Activated B cell treated with CpG ODN at 0.5 μM for 24 hours (primary cell): ENCODE measurements at regions not wholly inside any gene's neighbourhood (a gene's known extent, or its start where the extent isn't known, plus 50 kb on each side); places are given as distances from the start of the nearest gene placed in this dataset.

Experiments
- ATAC-seq: fragments of 200-7000 bp; cut with Tn5 transposase; one replicate; pipeline ENCODE4 v1.10.0; 2021; ENCODE audit warnings: low read depth, mild to moderate bottlenecking, moderate library complexity
- CTCF ChIA-PET: fragments of 350-600 bp; sonication (Branson Sonifier 250); formaldehyde crosslinking; loops from one replicate; lab custom pipeline; 2021; ENCODE audit warnings: antibody characterized with exemption; lab: Charles Lee
- POLR2A ChIA-PET: fragments of 350-600 bp; sonication (Branson Sonifier 250); formaldehyde crosslinking; loops from one replicate; lab custom pipeline; 2021; ENCODE audit warnings: antibody characterized with exemption; lab: Charles Lee
- DNase-seq: peaks from one replicate; pipeline ENCODE4 v3.0.0; 2022
- H3K27ac Mint-ChIP-seq: one replicate; pipeline ENCODE4 v1.8.0; 2020; ENCODE audit warnings: mixed read lengths
- H3K27me3 Mint-ChIP-seq: one replicate; pipeline ENCODE4 v1.8.0; 2021; ENCODE audit warnings: mixed read lengths
- H3K36me3 Mint-ChIP-seq: one replicate; pipeline ENCODE4 v1.8.0; 2021; ENCODE audit warnings: low read depth, mixed read lengths
- H3K4me1 Mint-ChIP-seq: one replicate; pipeline ENCODE4 v1.8.0; 2021; ENCODE audit warnings: mixed read lengths
- H3K4me3 Mint-ChIP-seq: one replicate; pipeline ENCODE4 v1.8.0; 2020; ENCODE audit warnings: mild to moderate bottlenecking, mixed read lengths
- H3K9me3 Mint-ChIP-seq: one replicate; pipeline ENCODE4 v1.8.0; 2020; ENCODE audit warnings: mixed read lengths
- CTCF ChIP-seq: fragments of 200-600 bp; IDR thresholded peaks from one replicate; pipeline ENCODE4 v1.8.0; 2022; ENCODE audit warnings: antibody characterized with exemption, mild to moderate bottlenecking
- intact Hi-C: fragments of 100-400 bp; cut with micrococcal nuclease; formaldehyde crosslinking; loops from one replicate; pipeline ENCODE4 v1.15.1; 2024

- TF ChIP-seq CTCF: no peak
- ATAC-seq (no peak), DNase-seq (no peak)
- Mint-ChIP-seq H3K4me1 (no peaks in the 10 kb centered on the region), H3K27ac (no peak overlapping the region), H3K4me3 (no peak overlapping the region), H3K9me3 (peaks cover 15% of the 10 kb centered on the region), H3K27me3 (no peaks in the 10 kb centered on the region), H3K36me3 (peaks cover 3% of the 10 kb centered on the region)
- ChIA-PET CTCF (no interaction called here), POLR2A (no interaction called here)
- intact Hi-C loops: no loop called here
Measured at GRCh38 chr5:129163810-129164378, 69.3 kb downstream of the ISOC1 start.

DNA sequence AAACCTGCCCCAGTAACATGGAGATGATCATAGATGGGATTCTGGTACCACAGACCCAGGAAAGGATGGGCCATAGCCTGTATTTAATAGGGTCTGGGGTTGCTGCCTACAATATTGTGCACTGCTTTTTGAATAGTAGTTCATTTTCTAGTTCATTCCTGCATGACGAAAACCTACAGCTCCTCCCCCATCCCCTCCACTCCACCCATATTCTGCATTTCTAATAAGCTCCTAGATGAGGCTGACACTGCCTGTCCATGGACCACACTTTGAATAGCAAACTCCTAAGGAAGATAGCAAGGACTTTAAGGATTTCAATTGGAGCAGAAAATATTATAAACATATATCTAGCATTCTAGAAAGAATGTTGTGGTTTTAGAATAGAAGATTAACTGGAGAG lies 75.5 kb downstream of the ISOC1 start:
- CTCF ChIA-PET: no interaction called here
- no peaks in the 10 kb centered on the region for H3K9me3 Mint-ChIP-seq
- no peaks in the 10 kb centered on the region for H3K4me1 Mint-ChIP-seq
- intact Hi-C loops: loop anchor here (5.0 kb wide), 1 partner anchor 597 kb away; no protein-coding TSS in a partner anchor
- no peak overlapping the region for H3K4me3 Mint-ChIP-seq
- no peak overlapping the region for H3K27ac Mint-ChIP-seq
- POLR2A ChIA-PET: no interaction called here
- no peak for DNase-seq
- TF ChIP-seq CTCF: no peak
- H3K27me3 Mint-ChIP-seq: no peaks in the 10 kb centered on the region
- ATAC-seq: no peak
- no peaks in the 10 kb centered on the region for H3K36me3 Mint-ChIP-seq

GRCh38 chr5:129171194-129171944 lies 76.8 kb downstream of the ISOC1 start:
- POLR2A ChIA-PET: no interaction called here
- DNase-seq: no peak
- Mint-ChIP-seq H3K4me1 (no peaks in the 10 kb centered on the region), H3K4me3 (no peak overlapping the region), H3K36me3 (no peaks in the 10 kb centered on the region), H3K27me3 (no peaks in the 10 kb centered on the region), H3K9me3 (no peaks in the 10 kb centered on the region), H3K27ac (no peak overlapping the region)
- intact Hi-C loops: loop anchor here (5.0 kb wide), 1 partner anchor 596 kb away; no protein-coding TSS in a partner anchor
- no peak for ATAC-seq
- CTCF ChIA-PET: no interaction called here
- TF ChIP-seq CTCF: no peak

- ChIA-PET CTCF (no interaction called here), POLR2A (no interaction called here)
- no peaks in the 10 kb centered on the region for H3K9me3 Mint-ChIP-seq
- H3K27ac Mint-ChIP-seq: no peak overlapping the region
- H3K27me3 Mint-ChIP-seq: no peaks in the 10 kb centered on the region
- intact Hi-C loops: loop anchor here (5.0 kb wide), 1 partner anchor 595 kb away; no protein-coding TSS in a partner anchor
- no peak for ATAC-seq
- no peak for DNase-seq
- H3K4me3 Mint-ChIP-seq: no peak overlapping the region
- no peaks in the 10 kb centered on the region for H3K4me1 Mint-ChIP-seq
- H3K36me3 Mint-ChIP-seq: no peaks in the 10 kb centered on the region
- no peak for TF ChIP-seq CTCF
Measured at GRCh38 chr5:129172580-129172979, 78.0 kb downstream of the ISOC1 start.

DNA sequence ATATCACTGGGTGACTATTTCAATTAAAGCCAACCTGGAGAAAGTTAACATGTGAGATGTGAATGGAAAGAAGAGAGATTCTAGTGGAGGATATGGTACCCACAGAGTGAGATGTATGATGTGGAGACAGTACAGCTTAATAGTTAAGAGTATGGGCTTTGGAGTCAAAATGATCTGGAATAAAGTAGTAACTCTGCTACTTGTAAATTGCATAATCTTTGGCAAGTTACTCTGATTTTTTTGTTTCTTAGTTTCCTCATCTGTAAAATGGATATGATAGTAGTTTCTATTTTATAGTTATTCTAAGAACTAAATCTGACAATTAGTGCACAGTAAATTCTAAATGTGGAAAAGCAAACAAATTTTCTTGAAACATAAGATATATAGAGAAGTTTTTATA lies 79.2 kb downstream of the ISOC1 start:
- Mint-ChIP-seq H3K9me3 (no peaks in the 10 kb centered on the region), H3K27me3 (no peaks in the 10 kb centered on the region), H3K4me1 (no peaks in the 10 kb centered on the region), H3K27ac (no peak overlapping the region), H3K36me3 (no peaks in the 10 kb centered on the region), H3K4me3 (no peak overlapping the region)
- DNase-seq (no peak), ATAC-seq (no peak)
- ChIA-PET POLR2A (no interaction called here), CTCF (no interaction called here)
- intact Hi-C loops: loop anchor here (5.0 kb wide), 1 partner anchor 594 kb away; no protein-coding TSS in a partner anchor
- no peak for TF ChIP-seq CTCF
